ENCODE measurements at regions not wholly inside any gene's neighbourhood (a gene's known extent, or its start where the extent isn't known, plus 50 kb on each side); places are given as distances from the start of the nearest gene placed in this dataset.

- DNase-seq (ENCODE audit: low spot score): no peak
- in situ Hi-C loops (cut with MboI; ENCODE audit: low sequenced_read_pairs, unreplicated experiment): no loop called here
Measured at GRCh38 chr1:80807981-80808380, 992.8 kb upstream of the ADGRL2 start.

GRCh38 chr1:80806431-80806830, 994.3 kb upstream of the ADGRL2 start:
- no peak for DNase-seq (ENCODE audit: low spot score)
- in situ Hi-C loops (cut with MboI; ENCODE audit: low sequenced_read_pairs, unreplicated experiment): no loop called here
- no peak for TF ChIP-seq CTCF (IDR thresholded peaks at IDR 0.05; ENCODE audit: borderline replicate concordance, control extremely low read depth, extremely low read depth, insufficient read depth, missing control alignments)

More at GRCh38 chr1:80807981-80808380, 992.8 kb upstream of the ADGRL2 start:
- no peak for TF ChIP-seq CTCF (IDR thresholded peaks at IDR 0.05; ENCODE audit: borderline replicate concordance, control extremely low read depth, extremely low read depth, insufficient read depth, missing control alignments)

GRCh38 chr1:80801695-80802094, 999.0 kb upstream of the ADGRL2 start:
- in situ Hi-C loops (cut with MboI; ENCODE audit: low sequenced_read_pairs, unreplicated experiment): no loop called here

GRCh38 chr1:80799457-80799856, 1001.3 kb upstream of the ADGRL2 start:
- DNase-seq (ENCODE audit: low spot score): no peak
- in situ Hi-C loops (cut with MboI; ENCODE audit: low sequenced_read_pairs, unreplicated experiment): no loop called here
- TF ChIP-seq CTCF (IDR thresholded peaks at IDR 0.05; ENCODE audit: borderline replicate concordance, control extremely low read depth, extremely low read depth, insufficient read depth, missing control alignments): no peak

More at GRCh38 chr1:80801695-80802094, 999.0 kb upstream of the ADGRL2 start:
- TF ChIP-seq CTCF (IDR thresholded peaks at IDR 0.05; ENCODE audit: borderline replicate concordance, control extremely low read depth, extremely low read depth, insufficient read depth, missing control alignments): no peak
- DNase-seq (ENCODE audit: low spot score): no peak

GRCh38 chr1:80779275-80779674, 1021.5 kb upstream of the ADGRL2 start:
- in situ Hi-C loops (cut with MboI; ENCODE audit: low sequenced_read_pairs, unreplicated experiment): no loop called here
- no peak for TF ChIP-seq CTCF (IDR thresholded peaks at IDR 0.05; ENCODE audit: borderline replicate concordance, control extremely low read depth, extremely low read depth, insufficient read depth, missing control alignments)
- DNase-seq (ENCODE audit: low spot score): no peak

GRCh38 chr1:80778094-80778840, 1022.5 kb upstream of the ADGRL2 start:
- TF ChIP-seq CTCF (IDR thresholded peaks at IDR 0.05; ENCODE audit: borderline replicate concordance, control extremely low read depth, extremely low read depth, insufficient read depth, missing control alignments): no peak
- in situ Hi-C loops (cut with MboI; ENCODE audit: low sequenced_read_pairs, unreplicated experiment): no loop called here
- no peak for DNase-seq (ENCODE audit: low spot score)
